Retinal pigment epithelial cell (primary cell): ENCODE measurements at regions not wholly inside any gene's neighbourhood (a gene's known extent, or its start where the extent isn't known, plus 50 kb on each side); places are given as distances from the start of the nearest gene placed in this dataset.

Source experiments
- DNase-seq: peaks from one replicate; pipeline ENCODE4 v3.0.0-alpha.2; 2010; ENCODE audit warnings: low read depth
- H3K4me3 ChIP-seq: 2 replicates; pipeline ENCODE4 v1.5.1; 2011; ENCODE audit warnings: mild to moderate bottlenecking, low read length, control low read depth, moderate library complexity
- TF ChIP-seq, protein P1 (sequence below): conservative IDR thresholded peaks from 2 replicates; pipeline ENCODE4 v1.5.1; 2011; ENCODE audit warnings: low read depth, low read length, control low read depth, inconsistent platforms

DNA sequence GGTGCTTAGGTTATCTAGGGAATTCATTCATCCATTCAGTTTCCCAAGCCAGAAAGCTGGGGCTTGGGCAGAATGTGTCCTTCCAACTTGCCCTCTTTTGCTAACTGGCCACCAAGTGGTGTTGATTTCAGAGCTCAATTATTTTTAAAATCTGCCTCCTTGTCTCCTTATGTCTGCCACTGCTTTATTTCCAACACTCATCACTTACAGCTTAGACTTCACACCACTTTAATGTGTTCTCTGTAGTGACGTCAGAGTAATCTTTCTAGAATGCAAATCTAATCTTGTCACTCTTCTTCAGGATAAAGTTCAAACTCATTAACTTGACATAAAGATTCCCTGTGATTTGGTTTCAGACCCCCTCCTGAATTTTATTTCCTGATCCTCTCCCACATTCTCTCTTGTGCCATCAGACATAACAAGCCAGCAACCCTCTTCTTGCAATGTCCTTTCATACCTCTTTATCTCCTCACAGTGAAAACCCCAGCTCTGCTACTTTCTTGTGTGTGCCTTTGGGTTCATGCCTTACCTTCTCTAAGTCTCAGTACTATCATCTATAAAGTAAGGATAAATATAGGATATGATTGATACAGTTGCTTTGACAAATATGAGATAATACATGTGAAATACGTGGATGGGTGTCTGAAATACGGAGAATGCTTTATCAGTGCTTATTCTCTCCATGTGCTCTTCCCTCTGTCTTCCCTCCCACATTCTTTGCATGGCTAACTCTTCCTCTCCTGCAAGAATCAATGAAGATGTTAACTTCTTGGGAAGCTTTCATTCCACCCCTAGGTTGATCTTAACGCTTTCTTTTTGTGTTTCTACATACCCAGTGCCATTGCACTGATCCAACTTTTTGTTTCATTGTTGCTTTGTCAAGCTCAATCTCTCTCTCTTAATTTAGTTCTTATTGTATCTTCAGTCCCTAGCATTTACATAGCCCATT lies 522.7 kb upstream of the FZD8 start:
- DNase-seq = no peak
- H3K4me3 ChIP-seq = no peak overlapping the region
- TF ChIP-seq, protein P1, sequence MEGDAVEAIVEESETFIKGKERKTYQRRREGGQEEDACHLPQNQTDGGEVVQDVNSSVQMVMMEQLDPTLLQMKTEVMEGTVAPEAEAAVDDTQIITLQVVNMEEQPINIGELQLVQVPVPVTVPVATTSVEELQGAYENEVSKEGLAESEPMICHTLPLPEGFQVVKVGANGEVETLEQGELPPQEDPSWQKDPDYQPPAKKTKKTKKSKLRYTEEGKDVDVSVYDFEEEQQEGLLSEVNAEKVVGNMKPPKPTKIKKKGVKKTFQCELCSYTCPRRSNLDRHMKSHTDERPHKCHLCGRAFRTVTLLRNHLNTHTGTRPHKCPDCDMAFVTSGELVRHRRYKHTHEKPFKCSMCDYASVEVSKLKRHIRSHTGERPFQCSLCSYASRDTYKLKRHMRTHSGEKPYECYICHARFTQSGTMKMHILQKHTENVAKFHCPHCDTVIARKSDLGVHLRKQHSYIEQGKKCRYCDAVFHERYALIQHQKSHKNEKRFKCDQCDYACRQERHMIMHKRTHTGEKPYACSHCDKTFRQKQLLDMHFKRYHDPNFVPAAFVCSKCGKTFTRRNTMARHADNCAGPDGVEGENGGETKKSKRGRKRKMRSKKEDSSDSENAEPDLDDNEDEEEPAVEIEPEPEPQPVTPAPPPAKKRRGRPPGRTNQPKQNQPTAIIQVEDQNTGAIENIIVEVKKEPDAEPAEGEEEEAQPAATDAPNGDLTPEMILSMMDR = no peak

DNA sequence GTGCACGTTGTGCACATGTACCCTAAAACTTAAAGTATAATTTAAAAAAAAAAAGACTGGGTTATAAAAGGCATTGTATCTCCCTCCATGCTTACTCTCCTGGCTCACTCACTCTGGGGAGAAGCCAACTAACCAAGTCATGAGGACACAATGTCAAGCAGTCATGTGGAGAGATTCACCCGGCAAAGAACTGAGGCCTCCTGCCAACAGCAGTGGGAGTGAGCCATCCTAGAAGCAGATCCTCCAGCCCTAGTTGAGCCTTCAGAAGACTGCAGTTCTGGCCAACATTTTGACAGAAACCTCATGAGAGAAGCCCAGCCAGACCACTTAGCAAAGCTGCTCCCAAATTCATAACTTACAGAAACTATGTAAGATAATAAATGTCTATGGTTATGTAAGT lies 521.7 kb upstream of the FZD8 start:
- TF ChIP-seq, protein P1 = no peak
- no peak overlapping the region for H3K4me3 ChIP-seq
- DNase-seq = no peak

DNA sequence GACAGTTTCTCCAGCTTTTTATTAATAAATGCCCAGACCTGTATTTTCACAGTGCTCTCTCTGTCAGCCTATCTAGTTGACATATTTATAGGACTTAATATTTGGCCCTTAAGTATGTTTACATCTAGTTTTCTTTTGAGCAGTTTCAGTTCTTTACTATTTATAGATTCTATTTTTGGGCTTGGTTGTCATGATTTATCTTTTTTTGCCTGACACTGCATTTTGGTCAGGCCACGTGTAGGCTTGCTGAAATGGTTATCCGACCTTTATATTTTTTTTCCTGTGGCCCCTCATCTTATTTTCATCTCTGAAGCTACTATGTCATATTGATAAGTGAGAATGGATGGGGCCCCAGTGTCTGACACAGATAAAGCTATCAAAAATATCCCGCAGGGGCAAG lies 515.4 kb upstream of the FZD8 start:
- H3K4me3 ChIP-seq = no peak overlapping the region
- DNase-seq = no peak
- TF ChIP-seq, protein P1 = no peak

DNA sequence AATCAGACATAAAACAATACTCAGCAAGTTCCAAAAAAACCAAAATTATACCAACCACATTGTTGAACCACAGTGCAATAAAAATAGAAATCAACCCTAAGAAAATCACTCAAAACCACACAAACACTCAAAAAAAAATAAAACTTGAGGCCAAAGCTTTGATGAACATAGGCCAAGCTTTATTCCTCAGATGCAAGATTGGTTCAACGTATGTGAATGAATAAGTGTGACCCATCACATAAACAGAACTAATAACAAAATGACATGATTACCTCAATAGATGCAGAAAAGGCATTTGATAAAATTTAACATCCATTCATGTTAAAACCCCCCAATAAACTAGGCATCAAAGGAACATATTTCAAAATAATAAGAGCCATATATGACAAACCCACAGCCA lies 506.1 kb upstream of the FZD8 start:
- TF ChIP-seq, protein P1 = no peak
- no peak overlapping the region for H3K4me3 ChIP-seq
- DNase-seq = no peak

DNA sequence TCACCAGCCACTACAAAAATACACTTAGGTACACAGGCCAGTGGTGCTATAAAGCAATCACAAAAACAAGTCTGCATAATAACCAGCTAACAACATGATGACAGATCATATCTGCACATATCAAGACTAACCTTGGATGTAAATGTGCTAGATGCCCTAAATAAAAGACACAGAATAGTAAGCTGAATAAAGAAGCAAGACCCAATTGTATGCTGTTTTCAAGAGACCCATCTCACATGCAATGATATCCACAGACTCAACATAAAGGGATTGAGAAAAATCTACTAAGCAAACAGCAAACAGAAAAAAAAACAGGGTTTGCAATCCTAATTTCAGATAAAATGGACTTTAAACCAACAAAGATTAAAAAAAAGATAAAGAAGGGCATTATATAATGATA lies 505.4 kb upstream of the FZD8 start:
- TF ChIP-seq, protein P1 = no peak
- no peak overlapping the region for H3K4me3 ChIP-seq
- no peak for DNase-seq

DNA sequence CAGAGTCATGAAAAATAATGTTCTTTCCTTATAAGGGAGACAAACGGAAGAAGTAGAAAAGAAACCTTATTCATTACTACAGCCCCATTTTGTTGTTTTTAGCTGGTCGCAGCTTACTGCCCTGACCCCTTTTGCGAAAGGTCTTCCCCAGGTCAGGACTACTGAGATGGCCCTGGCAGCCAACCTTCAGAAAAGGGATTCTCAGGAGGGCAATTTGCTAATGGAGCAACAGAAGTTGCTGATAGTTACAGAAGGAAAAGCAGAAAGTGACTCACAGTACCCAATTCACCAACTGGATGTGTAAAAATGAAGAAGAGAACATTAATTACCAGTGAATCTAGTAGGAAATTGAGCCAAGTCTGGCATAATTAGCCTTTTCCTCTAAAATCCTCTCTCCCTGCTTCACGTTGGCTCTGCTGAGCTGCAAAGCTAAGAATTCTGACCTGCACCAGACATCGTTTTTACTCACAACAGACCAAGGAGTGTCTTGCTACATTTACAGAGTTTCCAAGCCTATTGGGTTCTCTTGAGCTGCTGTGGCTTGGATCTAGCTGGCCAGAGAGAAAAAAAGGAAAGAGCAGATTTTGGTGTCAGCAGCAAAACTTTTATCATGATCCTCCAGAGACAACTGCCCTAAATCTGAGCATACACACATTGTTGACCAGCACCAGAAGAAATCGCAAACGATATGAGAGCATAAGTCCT lies 499.9 kb upstream of the FZD8 start:
- DNase-seq = no peak
- H3K4me3 ChIP-seq = no peak overlapping the region
- TF ChIP-seq, protein P1 = no peak

DNA sequence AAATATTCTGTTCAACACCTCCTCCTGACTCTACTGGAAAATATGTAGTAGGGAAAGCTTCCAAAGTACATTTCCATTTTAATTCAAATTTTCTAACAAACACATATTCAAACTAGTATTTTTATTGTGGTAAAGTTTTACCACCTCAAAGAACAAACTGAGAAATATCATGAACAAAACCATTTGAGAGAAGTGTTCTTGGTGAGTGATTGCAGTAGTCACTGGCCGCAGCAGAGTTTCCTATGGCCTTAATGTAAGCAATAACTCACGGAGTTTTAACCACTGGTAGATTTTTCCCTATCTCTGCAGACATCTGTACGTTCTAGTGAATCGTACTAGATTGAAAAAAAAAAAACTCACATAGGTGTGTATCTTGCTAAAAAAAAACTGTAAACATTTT lies 487.0 kb upstream of the FZD8 start:
- H3K4me3 ChIP-seq = no peak overlapping the region

More for the DNA sequence above, 487.0 kb upstream of the FZD8 start:
- TF ChIP-seq, protein P1 = no peak
- no peak for DNase-seq
